ENCODE measurements at regions not wholly inside any gene's neighbourhood (a gene's known extent, or its start where the extent isn't known, plus 50 kb on each side); places are given as distances from the start of the nearest gene placed in this dataset.

DNA sequence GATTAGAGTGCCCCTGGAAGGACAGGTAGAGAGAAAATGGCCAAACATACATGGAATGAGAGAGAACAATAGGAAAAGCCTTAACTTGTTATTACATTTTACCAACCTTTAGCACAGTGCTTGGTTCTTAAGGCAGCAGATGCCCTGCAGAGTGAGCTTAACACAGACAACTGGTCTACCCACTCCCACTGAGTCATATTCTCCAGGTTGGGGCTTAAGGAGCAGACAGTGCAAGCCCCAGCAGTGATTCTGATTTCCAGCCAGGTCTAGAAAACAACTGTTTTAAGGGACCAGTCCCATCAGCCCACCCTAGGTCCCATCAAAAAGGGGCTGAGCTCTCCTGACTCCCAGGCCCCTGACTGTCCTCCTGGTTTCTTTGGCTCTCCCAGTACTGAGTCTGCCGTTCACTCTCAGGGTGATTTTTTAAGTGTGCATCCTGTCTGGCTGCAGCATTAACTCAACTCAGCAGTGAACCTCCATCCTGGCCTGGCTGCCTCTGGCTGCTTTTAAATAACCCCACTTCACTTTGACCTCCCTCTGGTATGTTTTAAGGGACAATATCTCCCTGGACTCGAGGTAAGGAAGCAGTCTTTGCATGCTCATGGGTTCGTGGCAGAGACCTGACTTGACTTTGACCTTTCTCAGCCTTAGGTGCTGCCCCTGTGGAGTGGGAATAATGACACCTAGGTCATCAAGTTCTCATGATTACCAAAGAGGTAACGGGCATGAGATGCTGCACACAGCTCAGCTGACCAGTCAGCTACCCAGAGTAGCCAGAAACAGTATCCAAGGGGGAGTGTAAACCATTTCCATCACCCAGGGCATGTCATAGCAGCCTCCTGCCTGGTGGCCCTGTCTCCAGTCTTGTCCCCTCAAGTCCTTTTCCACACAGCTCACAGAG lies 210.7 kb upstream of the PWP1 start:
- TF ChIP-seq, protein P1, sequence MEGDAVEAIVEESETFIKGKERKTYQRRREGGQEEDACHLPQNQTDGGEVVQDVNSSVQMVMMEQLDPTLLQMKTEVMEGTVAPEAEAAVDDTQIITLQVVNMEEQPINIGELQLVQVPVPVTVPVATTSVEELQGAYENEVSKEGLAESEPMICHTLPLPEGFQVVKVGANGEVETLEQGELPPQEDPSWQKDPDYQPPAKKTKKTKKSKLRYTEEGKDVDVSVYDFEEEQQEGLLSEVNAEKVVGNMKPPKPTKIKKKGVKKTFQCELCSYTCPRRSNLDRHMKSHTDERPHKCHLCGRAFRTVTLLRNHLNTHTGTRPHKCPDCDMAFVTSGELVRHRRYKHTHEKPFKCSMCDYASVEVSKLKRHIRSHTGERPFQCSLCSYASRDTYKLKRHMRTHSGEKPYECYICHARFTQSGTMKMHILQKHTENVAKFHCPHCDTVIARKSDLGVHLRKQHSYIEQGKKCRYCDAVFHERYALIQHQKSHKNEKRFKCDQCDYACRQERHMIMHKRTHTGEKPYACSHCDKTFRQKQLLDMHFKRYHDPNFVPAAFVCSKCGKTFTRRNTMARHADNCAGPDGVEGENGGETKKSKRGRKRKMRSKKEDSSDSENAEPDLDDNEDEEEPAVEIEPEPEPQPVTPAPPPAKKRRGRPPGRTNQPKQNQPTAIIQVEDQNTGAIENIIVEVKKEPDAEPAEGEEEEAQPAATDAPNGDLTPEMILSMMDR (conservative IDR thresholded peaks at IDR 0.05; ENCODE audit: low read depth in 2 of 2) = no peak
- no peak for TF ChIP-seq EZH2phosphoT487 (IDR thresholded peaks at IDR 0.05; ENCODE audit: unreplicated experiment)
- TF ChIP-seq EZH2 (IDR thresholded peaks at IDR 0.05; ENCODE audit: low read depth, unreplicated experiment) = no peak
- no peak for TF ChIP-seq JUNB (IDR thresholded peaks at IDR 0.05; ENCODE audit: unreplicated experiment)
- TF ChIP-seq, protein P2, sequence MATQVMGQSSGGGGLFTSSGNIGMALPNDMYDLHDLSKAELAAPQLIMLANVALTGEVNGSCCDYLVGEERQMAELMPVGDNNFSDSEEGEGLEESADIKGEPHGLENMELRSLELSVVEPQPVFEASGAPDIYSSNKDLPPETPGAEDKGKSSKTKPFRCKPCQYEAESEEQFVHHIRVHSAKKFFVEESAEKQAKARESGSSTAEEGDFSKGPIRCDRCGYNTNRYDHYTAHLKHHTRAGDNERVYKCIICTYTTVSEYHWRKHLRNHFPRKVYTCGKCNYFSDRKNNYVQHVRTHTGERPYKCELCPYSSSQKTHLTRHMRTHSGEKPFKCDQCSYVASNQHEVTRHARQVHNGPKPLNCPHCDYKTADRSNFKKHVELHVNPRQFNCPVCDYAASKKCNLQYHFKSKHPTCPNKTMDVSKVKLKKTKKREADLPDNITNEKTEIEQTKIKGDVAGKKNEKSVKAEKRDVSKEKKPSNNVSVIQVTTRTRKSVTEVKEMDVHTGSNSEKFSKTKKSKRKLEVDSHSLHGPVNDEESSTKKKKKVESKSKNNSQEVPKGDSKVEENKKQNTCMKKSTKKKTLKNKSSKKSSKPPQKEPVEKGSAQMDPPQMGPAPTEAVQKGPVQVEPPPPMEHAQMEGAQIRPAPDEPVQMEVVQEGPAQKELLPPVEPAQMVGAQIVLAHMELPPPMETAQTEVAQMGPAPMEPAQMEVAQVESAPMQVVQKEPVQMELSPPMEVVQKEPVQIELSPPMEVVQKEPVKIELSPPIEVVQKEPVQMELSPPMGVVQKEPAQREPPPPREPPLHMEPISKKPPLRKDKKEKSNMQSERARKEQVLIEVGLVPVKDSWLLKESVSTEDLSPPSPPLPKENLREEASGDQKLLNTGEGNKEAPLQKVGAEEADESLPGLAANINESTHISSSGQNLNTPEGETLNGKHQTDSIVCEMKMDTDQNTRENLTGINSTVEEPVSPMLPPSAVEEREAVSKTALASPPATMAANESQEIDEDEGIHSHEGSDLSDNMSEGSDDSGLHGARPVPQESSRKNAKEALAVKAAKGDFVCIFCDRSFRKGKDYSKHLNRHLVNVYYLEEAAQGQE (IDR thresholded peaks at IDR 0.05; ENCODE audit: unreplicated experiment) = no peak
- TF ChIP-seq NANOG (IDR thresholded peaks at IDR 0.05; ENCODE audit: borderline replicate concordance) = no peak
- no peak for TF ChIP-seq ZNF114 (CRISPR knock-in tag; IDR thresholded peaks at IDR 0.05)
- TF ChIP-seq POLR2AphosphoS5 (IDR thresholded peaks at IDR 0.05; ENCODE audit: low read depth) = no peak
- no peak for TF ChIP-seq CREB1 (CRISPR knock-in tag; IDR thresholded peaks at IDR 0.05; ENCODE audit: low read depth)
- no peak for TF ChIP-seq STAT1 (IDR thresholded peaks at IDR 0.05; ENCODE audit: unreplicated experiment)
- TF ChIP-seq ZNF331 (CRISPR knock-in tag; IDR thresholded peaks at IDR 0.05; ENCODE audit: low read depth) = no peak
- TF ChIP-seq, protein P3, sequence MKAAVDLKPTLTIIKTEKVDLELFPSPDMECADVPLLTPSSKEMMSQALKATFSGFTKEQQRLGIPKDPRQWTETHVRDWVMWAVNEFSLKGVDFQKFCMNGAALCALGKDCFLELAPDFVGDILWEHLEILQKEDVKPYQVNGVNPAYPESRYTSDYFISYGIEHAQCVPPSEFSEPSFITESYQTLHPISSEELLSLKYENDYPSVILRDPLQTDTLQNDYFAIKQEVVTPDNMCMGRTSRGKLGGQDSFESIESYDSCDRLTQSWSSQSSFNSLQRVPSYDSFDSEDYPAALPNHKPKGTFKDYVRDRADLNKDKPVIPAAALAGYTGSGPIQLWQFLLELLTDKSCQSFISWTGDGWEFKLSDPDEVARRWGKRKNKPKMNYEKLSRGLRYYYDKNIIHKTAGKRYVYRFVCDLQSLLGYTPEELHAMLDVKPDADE (IDR thresholded peaks at IDR 0.05) = no peak

Data from GM23338 (cell line).